ENCODE measurements at regions not wholly inside any gene's neighbourhood (a gene's known extent, or its start where the extent isn't known, plus 50 kb on each side); places are given as distances from the start of the nearest gene placed in this dataset.

DNA sequence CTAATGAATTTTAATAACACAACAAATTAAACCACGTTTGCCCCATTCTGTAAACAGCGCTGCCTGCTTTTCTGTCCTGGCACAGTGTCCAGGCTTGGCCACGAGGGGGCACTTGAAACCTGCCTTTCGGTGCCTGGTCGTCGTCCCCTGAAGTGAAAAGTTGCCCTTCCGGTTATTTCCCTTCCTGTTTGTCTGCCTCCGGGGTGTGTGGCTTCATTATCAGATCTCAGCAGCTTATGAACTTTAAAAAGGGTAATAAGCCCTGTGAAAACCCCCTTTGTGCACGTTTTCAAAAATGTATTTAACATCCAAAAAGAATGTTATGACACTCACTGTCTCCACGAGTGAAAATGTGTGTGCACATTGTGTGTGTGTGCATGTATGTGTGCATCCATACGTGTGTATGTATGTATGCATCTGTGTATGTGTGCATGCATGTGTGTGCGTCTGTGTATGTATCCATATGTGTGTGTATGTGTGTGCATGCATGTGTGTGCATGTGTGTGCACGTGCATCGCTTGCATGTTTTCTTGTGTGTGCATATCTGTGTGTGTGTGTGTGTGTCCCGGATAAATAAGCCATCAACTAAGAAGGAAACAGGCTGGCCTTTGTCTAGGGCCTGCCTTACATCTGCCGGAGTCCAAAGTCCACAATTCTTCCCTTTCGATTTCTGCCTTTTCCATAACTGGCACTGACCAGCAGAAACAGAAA is 358.4 kb downstream of the THBS2 start:
- TF ChIP-seq, protein P1, sequence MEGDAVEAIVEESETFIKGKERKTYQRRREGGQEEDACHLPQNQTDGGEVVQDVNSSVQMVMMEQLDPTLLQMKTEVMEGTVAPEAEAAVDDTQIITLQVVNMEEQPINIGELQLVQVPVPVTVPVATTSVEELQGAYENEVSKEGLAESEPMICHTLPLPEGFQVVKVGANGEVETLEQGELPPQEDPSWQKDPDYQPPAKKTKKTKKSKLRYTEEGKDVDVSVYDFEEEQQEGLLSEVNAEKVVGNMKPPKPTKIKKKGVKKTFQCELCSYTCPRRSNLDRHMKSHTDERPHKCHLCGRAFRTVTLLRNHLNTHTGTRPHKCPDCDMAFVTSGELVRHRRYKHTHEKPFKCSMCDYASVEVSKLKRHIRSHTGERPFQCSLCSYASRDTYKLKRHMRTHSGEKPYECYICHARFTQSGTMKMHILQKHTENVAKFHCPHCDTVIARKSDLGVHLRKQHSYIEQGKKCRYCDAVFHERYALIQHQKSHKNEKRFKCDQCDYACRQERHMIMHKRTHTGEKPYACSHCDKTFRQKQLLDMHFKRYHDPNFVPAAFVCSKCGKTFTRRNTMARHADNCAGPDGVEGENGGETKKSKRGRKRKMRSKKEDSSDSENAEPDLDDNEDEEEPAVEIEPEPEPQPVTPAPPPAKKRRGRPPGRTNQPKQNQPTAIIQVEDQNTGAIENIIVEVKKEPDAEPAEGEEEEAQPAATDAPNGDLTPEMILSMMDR (IDR thresholded peaks at IDR 0.05): peak; percentile 96
- DNase-seq: peak; percentile 74 to 86
- Mint-ChIP-seq H3K27ac (peak overlapping the region; percentile 77 to 88), H3K4me3 (peak overlapping the region; percentile 78), H3K27me3 (ENCODE audit: low read depth in 2 of 2) (peaks cover 0 to 8% of the 10 kb centered on the region in 2 donors), H3K9me3 (no peaks in the 10 kb centered on the region), H3K36me3 (no peaks in the 10 kb centered on the region), H3K4me1 (peaks cover 24 to 34% of the 10 kb centered on the region in 2 donors)
- ATAC-seq: peak; percentile 83 to 99 (median 98)
- no peaks in the 10 kb centered on the region for H3K36me3 ChIP-seq (ENCODE audit: control insufficient read depth, insufficient read depth, low read length)
- 35% methylated on average over 17 of the region's 17 CpGs for WGBS (ENCODE audit: insufficient coverage)
- peak overlapping the region; percentile 22 for H3K27ac ChIP-seq (ENCODE audit: low read length)
- H3K27me3 ChIP-seq (ENCODE audit: control insufficient read depth, insufficient read depth, low read length): no peaks in the 10 kb centered on the region
- intact Hi-C loops (cut with micrococcal nuclease): loop anchor here (2.0 kb wide), 1 partner anchor 62 kb away; no protein-coding TSS in a partner anchor
- peaks cover 8% of the 10 kb centered on the region for H3K4me1 ChIP-seq (ENCODE audit: control insufficient read depth, insufficient read depth, low read length)
- no peak overlapping the region for H3K4me3 ChIP-seq (ENCODE audit: low read length)
- no peaks in the 10 kb centered on the region for H3K9me3 ChIP-seq (ENCODE audit: control insufficient read depth, insufficient read depth, low read length)

DNA sequence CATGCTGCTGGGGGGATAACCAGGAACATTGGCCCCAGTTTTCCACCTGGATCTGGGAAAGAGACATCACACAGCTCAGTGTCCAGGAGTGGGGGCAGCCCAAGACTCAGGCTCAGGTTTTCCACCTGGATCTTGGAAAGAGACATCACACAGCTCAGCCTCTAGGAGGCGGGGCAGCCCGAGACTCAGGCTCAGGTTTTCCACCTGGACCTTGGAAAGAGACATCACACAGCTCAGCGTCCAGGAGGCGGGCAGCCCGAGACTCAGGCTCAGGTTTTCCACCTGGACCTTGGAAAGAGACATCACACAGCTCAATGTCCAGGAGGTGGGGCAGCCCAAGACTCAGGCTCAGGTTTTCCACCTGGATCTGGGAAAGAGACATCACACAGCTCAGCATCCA is 361.6 kb downstream of the THBS2 start:
- no peaks in the 10 kb centered on the region for H3K36me3 Mint-ChIP-seq
- TF ChIP-seq, protein P1 (IDR thresholded peaks at IDR 0.05): no peak
- intact Hi-C loops (cut with micrococcal nuclease): no loop called here
- H3K27ac Mint-ChIP-seq: no peak overlapping the region
- H3K9me3 Mint-ChIP-seq: no peaks in the 10 kb centered on the region
- Histone ChIP-seq H3K27me3 (ENCODE audit: control insufficient read depth, insufficient read depth, low read length) (no peaks in the 10 kb centered on the region), H3K4me3 (ENCODE audit: low read length) (no peak overlapping the region), H3K9me3 (ENCODE audit: control insufficient read depth, insufficient read depth, low read length) (no peaks in the 10 kb centered on the region), H3K27ac (ENCODE audit: low read length) (no peak overlapping the region), H3K4me1 (ENCODE audit: control insufficient read depth, insufficient read depth, low read length) (peaks cover 8% of the 10 kb centered on the region), H3K36me3 (ENCODE audit: control insufficient read depth, insufficient read depth, low read length) (no peaks in the 10 kb centered on the region)
- WGBS (ENCODE audit: insufficient coverage): 85% methylated on average over 5 of the region's 5 CpGs
- DNase-seq (no peak), ATAC-seq (no peak)
- H3K4me1 Mint-ChIP-seq: peaks cover 16 to 25% of the 10 kb centered on the region in 2 donors
- no peak overlapping the region for H3K4me3 Mint-ChIP-seq
- H3K27me3 Mint-ChIP-seq (ENCODE audit: low read depth in 2 of 2): no peaks in the 10 kb centered on the region

DNA sequence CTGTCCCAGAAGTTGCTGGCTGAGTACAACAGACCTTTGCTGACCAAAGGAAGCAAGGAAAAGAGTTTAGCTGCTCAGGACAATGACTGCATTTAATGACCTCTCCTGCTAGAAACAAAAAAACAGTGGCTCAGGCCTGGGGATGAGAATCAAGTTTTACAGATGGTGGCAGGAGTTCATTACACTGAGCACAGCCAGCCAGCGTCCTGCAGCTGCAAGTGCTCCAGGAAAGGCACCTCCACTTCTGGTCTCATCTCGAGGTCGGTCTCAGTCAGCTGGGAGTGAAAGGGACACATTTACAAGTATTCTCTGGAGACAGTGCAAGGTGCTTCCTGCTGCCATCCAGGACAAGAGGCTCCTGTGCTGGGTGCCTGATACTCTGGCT is 362.7 kb downstream of the THBS2 start:
- Histone ChIP-seq H3K9me3 (ENCODE audit: control insufficient read depth, insufficient read depth, low read length) (no peaks in the 10 kb centered on the region), H3K4me1 (ENCODE audit: control insufficient read depth, insufficient read depth, low read length) (peaks cover 8% of the 10 kb centered on the region), H3K4me3 (ENCODE audit: low read length) (no peak overlapping the region), H3K36me3 (ENCODE audit: control insufficient read depth, insufficient read depth, low read length) (no peaks in the 10 kb centered on the region), H3K27ac (ENCODE audit: low read length) (no peak overlapping the region), H3K27me3 (ENCODE audit: control insufficient read depth, insufficient read depth, low read length) (no peaks in the 10 kb centered on the region)
- WGBS (ENCODE audit: insufficient coverage): 54% methylated on average over 3 of the region's 3 CpGs
- DNase-seq (no peak), ATAC-seq (no peak)
- no peaks in the 10 kb centered on the region for H3K36me3 Mint-ChIP-seq
- peaks cover 13 to 15% of the 10 kb centered on the region in 2 donors for H3K4me1 Mint-ChIP-seq
- H3K27me3 Mint-ChIP-seq (ENCODE audit: low read depth in 2 of 2): no peaks in the 10 kb centered on the region
- no peak overlapping the region for H3K4me3 Mint-ChIP-seq
- H3K27ac Mint-ChIP-seq: no peak overlapping the region
- intact Hi-C loops (cut with micrococcal nuclease): no loop called here
- no peaks in the 10 kb centered on the region for H3K9me3 Mint-ChIP-seq
- TF ChIP-seq, protein P1 (IDR thresholded peaks at IDR 0.05): no peak

All from natural killer cell (primary cell).